GM10248 (cell line): ENCODE measurements at regions not wholly inside any gene's neighbourhood (a gene's known extent, or its start where the extent isn't known, plus 50 kb on each side); places are given as distances from the start of the nearest gene placed in this dataset.

ENCODE experiments used
- CTCF ChIA-PET: fragments of 300-600 bp; sonication (Branson Sonifier 250); formaldehyde crosslinking; extraction: SDS; loops from one replicate; lab custom pipeline; 2021; ENCODE audit warnings: antibody characterized with exemption; lab: Yijun Ruan, JAX
- POLR2A ChIA-PET: fragments of 350-650 bp; sonication (Branson Sonifier 250); formaldehyde crosslinking; extraction: SDS; loops from one replicate; lab custom pipeline; 2020; ENCODE audit warnings: antibody characterized with exemption; lab: Yijun Ruan, JAX
- DNase-seq: peaks from one replicate; pipeline ENCODE4 v3.0.0; 2012; ENCODE audit errors: extremely low spot score
- TF ChIP-seq, protein P1 (sequence below): IDR thresholded peaks from 2 replicates; pipeline ENCODE4 v1.5.1; 2012; ENCODE audit warnings: mild to moderate bottlenecking, low read depth; ENCODE audit errors: extremely low read depth, missing control alignments, control extremely low read depth

DNA sequence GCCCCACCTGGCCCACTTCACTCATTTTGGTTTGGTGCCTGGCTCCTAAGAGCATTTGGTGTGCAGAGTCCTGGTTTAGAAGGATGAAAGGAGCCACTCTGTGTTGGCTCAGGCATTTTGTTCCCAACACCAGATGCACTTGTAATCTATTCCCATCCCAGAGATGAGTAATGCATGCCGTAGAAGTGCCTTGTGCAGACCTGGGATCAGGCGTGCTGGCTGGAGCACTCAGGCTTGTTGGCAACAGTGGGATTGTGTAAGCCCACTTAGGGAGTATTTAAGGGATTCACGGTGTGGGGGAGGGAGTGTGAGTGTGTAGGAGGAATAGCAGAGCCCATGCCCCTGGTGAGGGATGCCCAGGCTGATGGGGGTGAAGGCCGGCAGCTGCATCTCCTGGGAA, 501.5 kb upstream of the TBX3 start:
- CTCF ChIA-PET, result no interaction called here
- no peak for DNase-seq
- TF ChIP-seq, protein P1, sequence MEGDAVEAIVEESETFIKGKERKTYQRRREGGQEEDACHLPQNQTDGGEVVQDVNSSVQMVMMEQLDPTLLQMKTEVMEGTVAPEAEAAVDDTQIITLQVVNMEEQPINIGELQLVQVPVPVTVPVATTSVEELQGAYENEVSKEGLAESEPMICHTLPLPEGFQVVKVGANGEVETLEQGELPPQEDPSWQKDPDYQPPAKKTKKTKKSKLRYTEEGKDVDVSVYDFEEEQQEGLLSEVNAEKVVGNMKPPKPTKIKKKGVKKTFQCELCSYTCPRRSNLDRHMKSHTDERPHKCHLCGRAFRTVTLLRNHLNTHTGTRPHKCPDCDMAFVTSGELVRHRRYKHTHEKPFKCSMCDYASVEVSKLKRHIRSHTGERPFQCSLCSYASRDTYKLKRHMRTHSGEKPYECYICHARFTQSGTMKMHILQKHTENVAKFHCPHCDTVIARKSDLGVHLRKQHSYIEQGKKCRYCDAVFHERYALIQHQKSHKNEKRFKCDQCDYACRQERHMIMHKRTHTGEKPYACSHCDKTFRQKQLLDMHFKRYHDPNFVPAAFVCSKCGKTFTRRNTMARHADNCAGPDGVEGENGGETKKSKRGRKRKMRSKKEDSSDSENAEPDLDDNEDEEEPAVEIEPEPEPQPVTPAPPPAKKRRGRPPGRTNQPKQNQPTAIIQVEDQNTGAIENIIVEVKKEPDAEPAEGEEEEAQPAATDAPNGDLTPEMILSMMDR, result no peak
- POLR2A ChIA-PET, result no interaction called here

DNA sequence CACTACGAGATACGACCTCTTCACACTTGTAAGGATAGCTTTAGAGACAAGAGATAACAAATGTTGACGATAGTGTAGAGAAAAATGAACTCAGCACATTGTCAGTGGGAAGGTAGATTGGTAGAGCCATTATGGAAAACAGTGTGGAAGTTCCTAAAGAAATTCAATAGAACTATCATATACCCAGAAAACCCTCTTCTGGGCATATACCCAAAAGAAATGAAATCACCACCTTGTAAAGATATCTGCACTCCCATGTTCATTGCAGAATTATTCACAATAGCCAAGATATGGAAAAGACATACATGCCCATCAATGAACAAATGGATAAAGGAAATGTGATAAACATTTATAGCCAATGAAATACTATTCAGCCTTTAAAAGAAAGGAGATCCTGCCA, 499.8 kb upstream of the TBX3 start:
- no peak for DNase-seq

DNA sequence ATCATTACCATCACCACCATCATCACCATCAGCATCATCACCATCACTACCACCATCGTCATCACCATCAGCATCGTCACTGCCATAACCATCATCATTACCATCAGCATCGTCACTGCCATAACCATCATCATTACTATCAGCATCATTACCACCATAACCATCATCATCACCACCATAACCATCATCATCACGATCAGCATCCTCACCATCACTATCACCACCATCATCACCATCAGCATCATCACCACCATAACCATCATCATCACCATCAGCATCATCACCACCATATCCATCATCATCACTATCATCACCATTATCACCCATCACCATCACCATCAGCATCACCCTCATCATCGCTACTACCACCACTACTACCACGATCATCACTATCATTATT, 493.9 kb upstream of the TBX3 start:
- no peak for DNase-seq
- TF ChIP-seq, protein P1, result no peak
- ChIA-PET CTCF (no interaction called here), POLR2A (no interaction called here)

More for the DNA sequence above, 499.8 kb upstream of the TBX3 start:
- POLR2A ChIA-PET, result no interaction called here
- CTCF ChIA-PET, result no interaction called here
- TF ChIP-seq, protein P1, result no peak

DNA sequence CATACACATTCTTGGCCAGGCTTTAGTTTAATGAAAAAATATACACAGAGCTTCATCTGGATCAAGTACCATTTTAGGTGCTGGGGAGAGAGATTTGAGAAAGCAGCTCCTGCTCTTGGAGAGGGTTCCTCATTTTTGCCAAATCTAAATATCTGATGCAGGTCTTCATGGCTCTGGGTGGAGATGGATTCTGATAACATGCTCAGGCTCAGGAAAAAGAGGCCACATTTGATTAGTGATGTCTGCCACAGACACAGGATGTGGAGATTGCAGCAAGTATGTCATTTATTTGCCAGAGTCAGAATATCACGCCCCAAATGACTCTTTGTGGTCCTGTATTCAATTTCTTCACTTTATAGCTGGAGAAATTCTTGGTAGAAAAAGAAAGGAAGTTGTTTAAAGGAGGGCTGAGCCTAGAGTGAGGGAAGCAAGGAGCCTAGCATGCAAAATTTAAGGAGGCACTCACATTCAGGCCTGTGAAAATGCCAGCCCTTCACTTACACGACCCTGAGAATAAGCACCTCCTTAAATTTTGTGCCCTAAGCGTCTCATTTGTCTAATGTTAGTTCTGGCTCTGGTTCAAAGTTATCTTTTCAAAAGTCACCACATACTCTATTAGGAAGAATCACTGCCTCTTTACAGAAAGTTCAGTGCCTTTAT, 492.9 kb upstream of the TBX3 start:
- no peak for DNase-seq
- CTCF ChIA-PET, result no interaction called here
- POLR2A ChIA-PET, result no interaction called here
- TF ChIP-seq, protein P1, result no peak

DNA sequence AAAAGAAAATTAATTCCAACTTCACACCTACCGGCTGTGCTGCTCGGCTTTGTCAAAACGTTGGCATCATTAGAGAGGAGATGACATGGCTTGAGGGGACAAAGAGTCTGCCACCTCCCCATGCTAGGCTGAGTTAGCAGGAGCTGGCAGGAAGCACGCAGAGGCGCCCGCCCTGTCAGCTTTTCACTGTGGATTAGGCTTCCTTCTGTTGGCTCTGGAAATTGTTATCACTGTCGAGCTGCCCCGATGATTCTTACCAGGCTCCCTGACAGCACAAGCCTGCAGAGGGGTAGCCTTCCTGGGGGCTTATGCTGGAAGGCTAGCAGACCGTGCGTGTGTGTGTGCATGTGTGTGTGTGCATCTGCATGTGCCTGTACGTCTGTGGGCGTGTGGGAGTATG, 490.9 kb upstream of the TBX3 start:
- CTCF ChIA-PET, result no interaction called here
- TF ChIP-seq, protein P1, result no peak
- POLR2A ChIA-PET, result no interaction called here
- DNase-seq, result no peak

DNA sequence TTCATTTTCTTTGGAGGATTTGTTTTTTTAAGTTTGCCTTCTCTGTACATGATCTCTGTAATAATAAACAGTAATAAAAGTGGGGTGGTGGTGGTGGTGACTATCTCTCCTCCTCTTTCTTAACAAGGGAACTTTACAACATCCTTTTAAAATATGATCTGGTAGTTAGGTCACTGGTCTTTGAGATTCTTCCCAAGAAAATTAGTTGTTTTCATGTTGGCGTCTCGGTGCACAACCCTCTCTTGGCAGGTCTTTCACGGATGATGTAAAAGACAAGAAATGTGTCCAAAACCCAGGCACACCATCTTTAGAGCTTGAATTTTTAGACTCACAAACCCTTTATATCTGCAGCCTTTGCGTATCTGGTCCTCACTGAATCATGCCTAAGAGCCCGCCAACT, 488.5 kb upstream of the TBX3 start:
- DNase-seq, result no peak
- POLR2A ChIA-PET, result no interaction called here
- TF ChIP-seq, protein P1, result no peak
- CTCF ChIA-PET, result no interaction called here
